Mesothelial cell of epicardium (in vitro differentiated cells): ENCODE measurements at regions not wholly inside any gene's neighbourhood (a gene's known extent, or its start where the extent isn't known, plus 50 kb on each side); places are given as distances from the start of the nearest gene placed in this dataset.

Experiments used
- DNase-seq, 2 experiments: peaks; one replicate each; pipeline ENCODE4 v3.0.0; 2021; ENCODE audit warnings: low spot score in 2 of 2; ENCODE audit not compliant: unreplicated experiment in 2 of 2
- H3K27ac Mint-ChIP-seq: 2 replicates; pipeline ENCODE4 v1.8.0; 2021; ENCODE audit warnings: mixed read lengths
- H3K27me3 Mint-ChIP-seq: 2 replicates; pipeline ENCODE4 v1.8.0; 2021; ENCODE audit warnings: low read depth, mixed read lengths
- H3K36me3 Mint-ChIP-seq: 2 replicates; pipeline ENCODE4 v1.8.0; 2021; ENCODE audit warnings: mixed read lengths
- H3K4me1 Mint-ChIP-seq: 2 replicates; pipeline ENCODE4 v1.8.0; 2021; ENCODE audit warnings: mixed read lengths
- H3K4me3 Mint-ChIP-seq: 2 replicates; pipeline ENCODE4 v1.8.0; 2021; ENCODE audit warnings: mild to moderate bottlenecking, moderate library complexity, mixed read lengths
- H3K9me3 Mint-ChIP-seq: 2 replicates; pipeline ENCODE4 v1.8.0; 2021; ENCODE audit warnings: mixed read lengths
- TF ChIP-seq, protein P1 (sequence below): fragments of 200-600 bp; sonication (generic); IDR thresholded peaks from one replicate; pipeline ENCODE4 v1.5.0; 2021; ENCODE audit warnings: antibody characterized with exemption; ENCODE audit not compliant: unreplicated experiment

DNA sequence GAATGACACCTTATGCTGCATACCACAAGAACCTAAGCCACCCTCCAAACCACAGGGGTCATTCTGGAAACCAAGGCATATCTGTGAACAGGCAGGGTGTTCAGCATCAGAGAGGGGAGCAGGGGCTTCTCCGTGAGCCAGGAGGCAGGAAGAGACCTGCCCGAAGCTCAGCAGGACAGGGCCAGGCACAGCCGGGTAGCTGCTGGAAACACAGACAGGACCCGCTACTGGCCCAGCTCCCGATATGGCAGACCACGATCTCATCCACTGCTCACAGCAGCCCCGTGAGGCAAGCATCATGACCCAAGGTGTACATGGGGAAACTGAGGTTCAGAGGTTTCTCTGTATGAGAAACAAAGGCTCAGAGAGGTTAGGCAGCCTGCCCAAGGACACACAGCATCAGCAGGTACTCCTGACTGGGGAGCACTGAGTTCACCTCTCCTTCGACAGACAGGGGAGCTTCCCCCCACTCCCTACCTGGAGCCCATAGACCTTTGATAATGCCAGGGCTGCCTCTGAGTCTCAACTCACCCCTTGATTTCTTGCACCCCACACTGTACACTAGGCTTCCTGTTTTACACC lies 317.7 kb downstream of the MATN1 start:
- no peaks in the 10 kb centered on the region for H3K9me3 Mint-ChIP-seq
- peak in 1 of 2 experiments; percentile 20 for DNase-seq
- TF ChIP-seq, protein P1, sequence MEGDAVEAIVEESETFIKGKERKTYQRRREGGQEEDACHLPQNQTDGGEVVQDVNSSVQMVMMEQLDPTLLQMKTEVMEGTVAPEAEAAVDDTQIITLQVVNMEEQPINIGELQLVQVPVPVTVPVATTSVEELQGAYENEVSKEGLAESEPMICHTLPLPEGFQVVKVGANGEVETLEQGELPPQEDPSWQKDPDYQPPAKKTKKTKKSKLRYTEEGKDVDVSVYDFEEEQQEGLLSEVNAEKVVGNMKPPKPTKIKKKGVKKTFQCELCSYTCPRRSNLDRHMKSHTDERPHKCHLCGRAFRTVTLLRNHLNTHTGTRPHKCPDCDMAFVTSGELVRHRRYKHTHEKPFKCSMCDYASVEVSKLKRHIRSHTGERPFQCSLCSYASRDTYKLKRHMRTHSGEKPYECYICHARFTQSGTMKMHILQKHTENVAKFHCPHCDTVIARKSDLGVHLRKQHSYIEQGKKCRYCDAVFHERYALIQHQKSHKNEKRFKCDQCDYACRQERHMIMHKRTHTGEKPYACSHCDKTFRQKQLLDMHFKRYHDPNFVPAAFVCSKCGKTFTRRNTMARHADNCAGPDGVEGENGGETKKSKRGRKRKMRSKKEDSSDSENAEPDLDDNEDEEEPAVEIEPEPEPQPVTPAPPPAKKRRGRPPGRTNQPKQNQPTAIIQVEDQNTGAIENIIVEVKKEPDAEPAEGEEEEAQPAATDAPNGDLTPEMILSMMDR: no peak
- peaks cover 27% of the 10 kb centered on the region for H3K4me1 Mint-ChIP-seq
- no peak overlapping the region for H3K27ac Mint-ChIP-seq
- H3K27me3 Mint-ChIP-seq: peaks cover 18% of the 10 kb centered on the region
- H3K4me3 Mint-ChIP-seq: no peak overlapping the region
- no peaks in the 10 kb centered on the region for H3K36me3 Mint-ChIP-seq

DNA sequence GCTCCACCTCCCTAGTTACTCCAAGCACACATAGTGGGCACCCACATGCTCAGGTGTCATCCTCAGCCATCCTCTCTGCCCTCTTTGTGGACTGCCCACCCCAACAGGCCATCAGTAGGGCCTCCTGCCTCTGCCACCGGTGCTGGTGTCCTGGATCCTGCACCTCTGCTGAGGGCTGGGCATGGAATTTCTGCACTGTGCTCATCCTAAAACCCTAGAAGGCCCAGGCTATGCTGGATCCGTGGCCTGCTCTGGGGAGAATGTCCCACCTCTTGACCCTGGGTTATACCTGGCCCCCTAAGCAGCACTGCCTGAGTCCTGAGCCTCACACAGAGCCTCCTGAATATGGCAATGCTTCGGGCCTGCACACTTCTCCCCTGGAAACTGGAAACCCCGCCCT lies 318.3 kb downstream of the MATN1 start:
- Mint-ChIP-seq H3K4me1 (peaks cover 27% of the 10 kb centered on the region), H3K27ac (no peak overlapping the region), H3K4me3 (no peak overlapping the region), H3K36me3 (no peaks in the 10 kb centered on the region), H3K27me3 (peaks cover 20% of the 10 kb centered on the region), H3K9me3 (no peaks in the 10 kb centered on the region)
- TF ChIP-seq, protein P1: no peak
- peak in 1 of 2 experiments; percentile 14 for DNase-seq

DNA sequence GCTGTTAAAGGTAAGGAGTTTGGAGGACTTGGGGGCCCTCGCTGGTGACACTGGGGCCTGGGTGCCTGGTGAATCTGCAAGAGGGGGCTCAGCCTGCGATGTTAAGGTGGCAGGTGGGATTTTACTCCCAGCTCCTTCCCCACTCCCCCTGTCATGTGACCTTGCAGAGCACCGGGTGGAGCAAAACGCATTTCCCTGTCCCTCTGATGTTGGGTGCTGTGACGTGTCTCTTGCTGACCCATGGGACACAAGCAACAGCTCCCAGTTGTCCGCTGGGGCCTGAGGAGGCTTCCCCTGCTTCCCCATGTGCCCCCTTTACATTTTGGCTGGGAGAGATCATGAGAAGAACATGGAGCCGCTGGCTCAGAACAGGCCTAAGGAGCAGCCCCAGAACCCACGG lies 319.0 kb downstream of the MATN1 start:
- Mint-ChIP-seq H3K27me3 (peaks cover 17% of the 10 kb centered on the region), H3K4me1 (peaks cover 27% of the 10 kb centered on the region), H3K9me3 (no peaks in the 10 kb centered on the region), H3K36me3 (no peaks in the 10 kb centered on the region), H3K27ac (no peak overlapping the region), H3K4me3 (no peak overlapping the region)
- TF ChIP-seq, protein P1: no peak
- no peak for DNase-seq

DNA sequence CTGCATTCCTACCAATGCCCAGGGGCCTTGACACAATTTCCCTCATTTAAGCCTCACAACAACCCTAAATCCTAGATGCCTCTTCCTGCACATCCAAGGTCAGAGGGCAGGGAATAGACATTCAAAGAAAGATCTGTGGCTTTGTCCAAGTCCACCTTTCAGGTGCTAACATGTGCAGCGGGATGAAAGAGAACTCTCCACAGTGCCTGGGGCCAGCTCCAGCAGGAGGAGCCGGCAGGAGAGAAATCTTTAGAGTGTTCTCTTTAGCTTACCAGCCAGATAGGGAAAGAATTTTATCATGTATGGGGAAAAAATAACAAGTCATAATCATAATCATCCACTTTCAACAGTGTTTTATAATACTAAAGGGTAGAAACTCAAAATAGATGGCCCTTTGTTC lies 319.7 kb downstream of the MATN1 start:
- TF ChIP-seq, protein P1: no peak
- Mint-ChIP-seq H3K36me3 (no peaks in the 10 kb centered on the region), H3K27ac (no peak overlapping the region), H3K27me3 (peaks cover 12% of the 10 kb centered on the region), H3K4me3 (no peak overlapping the region), H3K4me1 (peaks cover 27% of the 10 kb centered on the region), H3K9me3 (no peaks in the 10 kb centered on the region)
- no peak for DNase-seq

DNA sequence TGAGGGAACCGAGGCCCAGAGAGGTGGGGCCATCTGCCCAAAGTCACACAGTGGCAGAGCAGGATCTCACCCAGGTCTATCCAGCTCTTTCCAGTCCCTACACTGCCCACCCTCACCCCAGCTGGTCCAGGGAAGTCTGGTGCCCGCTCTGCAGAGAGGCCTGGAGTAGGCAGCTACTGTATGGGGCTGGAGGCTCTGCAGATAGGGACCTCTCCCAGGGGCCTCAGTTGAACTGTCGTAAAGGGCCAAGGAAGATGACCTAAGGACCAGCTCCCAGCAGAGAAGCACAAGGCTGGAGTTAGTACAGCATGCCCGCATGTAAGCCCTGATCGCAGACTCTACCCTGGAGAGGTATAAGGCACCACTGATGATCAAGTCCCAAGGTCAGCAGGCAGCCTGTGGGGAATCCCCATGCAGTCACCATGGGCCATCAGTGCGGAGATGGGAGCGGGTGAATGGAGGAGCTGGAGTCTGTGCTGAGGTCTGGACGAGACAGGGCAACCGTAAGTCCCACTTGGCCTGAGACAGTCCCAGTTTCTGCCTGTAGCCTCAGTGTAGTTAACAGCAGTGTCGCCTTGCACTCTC lies 320.2 kb downstream of the MATN1 start:
- TF ChIP-seq, protein P1: no peak
- no peaks in the 10 kb centered on the region for H3K36me3 Mint-ChIP-seq
- no peak for DNase-seq
- no peak overlapping the region for H3K4me3 Mint-ChIP-seq
- H3K27me3 Mint-ChIP-seq: peaks cover 12% of the 10 kb centered on the region
- H3K27ac Mint-ChIP-seq: no peak overlapping the region
- H3K4me1 Mint-ChIP-seq: peaks cover 27% of the 10 kb centered on the region
- H3K9me3 Mint-ChIP-seq: no peaks in the 10 kb centered on the region

DNA sequence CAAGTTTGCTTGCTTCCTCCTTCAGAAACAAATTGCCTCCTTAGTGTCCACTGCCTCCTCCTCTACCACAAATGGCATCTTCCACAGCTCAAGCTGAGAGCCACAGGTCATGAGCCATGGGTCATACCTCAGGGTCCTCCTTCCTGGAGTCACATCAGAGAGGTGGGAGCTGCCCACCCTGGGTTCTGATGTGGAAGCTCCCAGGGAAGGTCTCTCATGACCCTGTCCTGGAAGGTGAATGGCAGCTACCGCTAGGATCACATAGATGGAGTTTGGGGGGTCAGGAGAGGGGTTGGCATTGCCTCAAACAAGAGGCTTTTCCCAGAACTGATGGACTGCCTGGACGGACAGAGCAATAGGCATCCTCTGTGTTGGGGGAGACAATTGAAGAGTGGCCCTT lies 321.4 kb downstream of the MATN1 start:
- Mint-ChIP-seq H3K27me3 (peaks cover 10% of the 10 kb centered on the region), H3K4me1 (peaks cover 18% of the 10 kb centered on the region), H3K27ac (no peak overlapping the region), H3K4me3 (no peak overlapping the region), H3K9me3 (no peaks in the 10 kb centered on the region), H3K36me3 (no peaks in the 10 kb centered on the region)
- DNase-seq: no peak
- TF ChIP-seq, protein P1: no peak
